Muscle of arm (tissue), 1 donor: ENCODE measurements at regions not wholly inside any gene's neighbourhood (a gene's known extent, or its start where the extent isn't known, plus 50 kb on each side); places are given as distances from the start of the nearest gene placed in this dataset.
A peak's percentile ranks its signal among the peaks of the same experiment; 100 is the strongest.

ENCODE experiments used
- DNase-seq: peaks from one replicate; pipeline ENCODE4 v3.0.0-alpha.2; 2013

DNA sequence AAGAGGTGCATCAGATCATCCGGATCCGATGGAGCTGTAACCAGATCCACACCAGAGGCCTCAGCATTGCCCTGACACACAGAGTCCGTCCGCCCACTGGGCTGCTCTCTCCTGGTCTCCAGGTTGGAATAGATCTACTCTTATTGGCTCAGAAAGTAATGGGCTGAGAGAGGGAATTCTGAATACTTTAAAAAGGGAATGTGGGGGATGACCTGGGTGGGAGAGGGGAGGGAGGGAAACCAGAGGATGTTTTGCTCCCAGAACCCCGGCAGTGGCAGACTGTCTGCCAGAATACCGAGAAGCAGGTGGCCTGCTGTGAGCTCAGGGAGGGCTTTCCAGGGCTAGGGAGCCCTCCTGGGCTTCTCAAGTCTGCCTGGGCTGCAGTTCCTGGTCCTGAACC is 126.5 kb downstream of the ENGASE start:
- no peak for DNase-seq

DNA sequence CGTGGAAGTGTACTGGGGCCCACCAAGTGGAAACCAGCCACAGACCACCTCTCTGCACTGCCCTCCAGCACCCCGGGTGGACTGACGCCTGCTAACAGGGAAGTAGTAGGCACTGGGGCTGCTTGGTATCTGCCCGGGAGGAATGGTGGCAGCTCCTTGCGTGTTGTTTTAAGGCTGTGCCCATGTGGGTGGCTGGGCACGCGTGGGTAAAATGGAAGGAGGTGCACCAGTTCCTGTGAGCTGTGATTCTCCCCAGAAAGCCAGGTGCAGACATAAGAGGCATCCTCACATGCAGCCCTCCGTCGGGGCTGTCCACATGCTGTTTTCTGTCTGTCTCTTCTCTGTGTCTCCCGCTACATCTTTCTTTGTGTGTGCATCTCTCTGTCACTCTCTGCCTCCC is 122.3 kb downstream of the ENGASE start:
- no peak for DNase-seq

DNA sequence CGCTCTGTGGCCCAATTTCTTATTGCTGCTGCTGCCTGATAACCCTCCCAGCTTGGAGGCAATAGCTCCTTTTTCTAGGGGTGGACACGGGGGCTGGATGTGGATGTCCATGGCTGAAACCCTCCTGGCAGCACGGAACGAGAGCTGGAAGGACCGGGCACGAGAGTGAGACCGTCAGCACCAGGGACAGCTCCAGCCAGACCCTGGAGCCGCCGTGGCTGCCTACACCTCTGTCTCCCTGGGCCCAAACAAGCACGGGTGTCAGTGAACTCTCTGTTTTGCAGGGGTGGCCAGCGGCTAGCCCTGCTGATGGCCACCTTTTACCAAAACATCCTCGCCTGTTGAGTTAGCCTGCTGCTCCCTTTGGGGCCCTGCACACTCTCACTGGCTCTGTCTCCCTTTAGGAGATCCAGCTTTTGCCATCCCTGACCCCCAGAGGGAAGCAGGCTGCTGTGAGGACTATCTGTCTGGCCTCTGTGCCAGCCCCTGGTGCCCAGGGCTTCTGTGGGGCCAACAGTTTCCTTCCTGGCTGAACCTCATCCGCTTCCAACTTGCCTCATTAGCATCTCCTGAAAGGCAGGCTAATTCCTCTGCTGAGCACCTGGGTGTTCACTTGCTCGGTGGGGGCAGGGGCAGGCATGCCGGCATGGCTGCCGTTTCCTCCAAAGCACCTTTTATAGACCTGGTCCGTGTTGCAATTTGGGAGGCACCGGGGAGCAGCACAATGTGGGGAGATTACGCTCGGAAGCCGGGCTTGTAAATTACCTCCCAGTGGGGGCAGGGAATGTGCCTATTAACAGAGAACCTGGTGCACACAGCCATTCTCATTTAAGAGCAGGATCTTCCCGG is 118.1 kb downstream of the ENGASE start:
- DNase-seq, result peak; percentile 59

DNA sequence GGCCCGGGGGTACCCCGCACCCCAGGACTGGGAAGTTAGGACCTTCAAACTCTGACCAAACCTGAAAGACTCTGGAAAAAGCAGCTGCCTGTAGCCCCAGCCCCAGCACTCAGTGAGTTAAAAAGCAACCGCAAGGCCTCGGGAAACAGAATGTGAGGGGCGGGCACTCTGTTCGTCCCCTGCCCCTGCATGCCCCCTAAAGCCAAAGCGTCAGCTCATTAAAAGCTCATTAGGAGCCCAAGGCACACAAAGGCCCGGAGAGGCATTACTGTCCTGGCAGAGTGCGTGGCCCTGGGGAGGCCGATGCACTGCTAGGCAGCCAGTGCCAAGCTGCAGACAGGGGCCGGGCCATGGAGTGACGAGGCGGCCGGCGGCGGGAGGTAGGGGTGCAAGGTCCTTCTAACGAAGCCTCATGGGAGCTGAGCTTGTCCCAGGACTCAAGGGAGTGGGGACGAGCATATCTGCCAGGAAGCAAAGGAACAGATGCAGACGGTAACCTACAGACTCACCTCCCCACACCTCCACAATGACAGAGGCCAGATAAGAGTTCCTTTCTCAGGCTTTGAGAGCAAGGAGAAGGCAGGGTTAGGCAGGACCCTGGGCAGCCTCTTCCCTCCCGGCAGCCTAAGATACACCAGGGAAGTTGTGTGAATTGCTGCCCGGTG is 116.8 kb downstream of the ENGASE start:
- no peak for DNase-seq

DNA sequence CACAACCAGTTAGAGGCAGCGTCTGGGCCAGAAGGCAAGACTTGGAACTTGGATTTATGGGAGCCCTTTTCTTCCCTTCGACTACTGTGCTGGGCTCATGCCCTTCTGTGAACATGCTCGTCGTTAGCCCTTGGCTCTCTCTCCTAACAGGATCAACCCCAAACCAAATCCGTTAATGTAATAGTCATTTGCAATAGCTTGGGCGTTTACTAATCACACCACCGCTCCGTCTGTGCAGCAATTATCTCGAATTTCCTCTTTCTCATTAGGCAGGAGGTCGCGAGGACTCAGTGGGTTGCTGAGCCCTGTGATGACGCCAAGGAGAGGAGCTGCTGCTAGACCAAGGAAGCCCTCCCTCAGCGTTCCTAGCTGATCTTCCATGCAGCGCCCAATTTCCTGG is 114.7 kb downstream of the ENGASE start:
- DNase-seq, result no peak

DNA sequence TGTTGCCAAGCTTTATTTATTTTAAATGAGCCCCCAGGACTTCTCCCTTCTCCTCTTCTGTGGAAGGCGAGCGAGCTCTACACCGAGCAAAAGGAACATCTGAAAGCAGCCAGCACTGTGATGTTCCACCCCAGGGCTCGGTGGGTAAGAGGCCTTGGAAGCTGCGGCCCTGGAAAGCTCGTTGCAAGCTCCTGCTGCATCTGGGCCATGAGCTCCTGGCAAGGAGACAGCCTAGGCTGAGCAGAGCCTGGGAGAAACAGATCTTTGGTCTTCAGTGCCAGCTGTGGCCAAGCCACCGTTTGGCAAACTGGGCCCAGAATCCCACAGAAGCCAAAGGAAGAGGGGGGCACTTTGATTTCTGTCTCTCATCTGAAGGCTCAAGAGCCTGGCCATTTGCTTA is 114.1 kb downstream of the ENGASE start:
- DNase-seq, result no peak

DNA sequence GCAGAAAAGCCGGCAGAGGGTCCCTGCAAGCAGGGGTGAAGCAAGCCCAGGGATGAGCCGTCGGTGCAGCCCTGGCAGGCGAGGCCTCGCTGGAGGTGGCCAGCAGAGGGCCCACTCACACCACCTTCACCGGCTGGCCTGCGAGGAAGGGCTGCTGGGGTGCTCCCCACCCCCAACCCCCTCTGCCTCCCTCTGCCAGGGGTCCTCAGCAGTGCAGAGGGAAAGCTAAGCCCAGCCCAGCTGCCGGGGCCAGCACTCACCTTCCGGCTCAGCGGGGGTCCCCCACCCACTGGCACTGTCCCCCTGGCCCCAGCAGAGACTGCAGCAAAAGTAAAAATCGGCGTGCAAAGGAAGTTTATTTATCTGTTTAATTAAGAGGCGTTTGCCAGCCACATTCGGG is 113.4 kb downstream of the ENGASE start:
- DNase-seq, result no peak

DNA sequence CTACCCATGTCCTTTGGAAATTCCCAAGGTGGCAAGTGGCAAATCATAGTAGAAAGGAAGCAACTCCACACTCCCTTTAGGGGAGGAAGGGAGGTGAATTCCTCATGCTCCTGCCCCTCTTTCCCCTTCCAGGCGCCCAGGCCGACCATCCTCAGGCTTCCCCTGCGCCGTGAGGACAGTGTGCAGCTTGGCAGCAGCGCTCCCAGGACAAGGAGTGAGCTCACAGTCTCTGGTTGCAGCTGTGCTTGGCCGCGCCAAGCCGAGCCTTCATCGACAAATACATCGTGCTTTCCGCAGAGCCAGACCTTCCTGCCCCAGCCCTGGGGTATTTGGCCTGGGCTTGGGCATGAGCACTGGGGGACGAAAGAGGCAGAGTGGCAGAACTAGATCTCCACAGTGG is 112.6 kb downstream of the ENGASE start:
- no peak for DNase-seq

DNA sequence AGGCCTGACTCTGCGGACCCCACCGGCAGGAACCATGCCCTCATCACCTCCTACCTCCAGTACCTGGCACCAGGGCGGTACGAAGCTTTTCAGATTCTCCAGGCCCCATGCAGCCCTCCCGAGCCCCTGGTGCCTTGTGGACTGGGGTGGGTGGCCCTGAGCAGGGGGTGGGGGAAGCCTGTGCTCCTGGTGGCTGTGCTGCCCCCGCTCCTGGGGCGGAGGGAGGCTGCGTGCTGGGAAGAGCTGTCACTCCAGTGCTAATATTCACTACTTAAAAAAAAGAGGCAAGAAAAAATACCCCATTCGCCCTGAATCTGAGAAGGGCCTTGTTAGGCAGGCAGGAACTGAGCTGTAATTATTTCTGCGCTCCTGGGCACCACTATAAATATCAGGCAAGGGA is 111.8 kb downstream of the ENGASE start:
- no peak for DNase-seq

DNA sequence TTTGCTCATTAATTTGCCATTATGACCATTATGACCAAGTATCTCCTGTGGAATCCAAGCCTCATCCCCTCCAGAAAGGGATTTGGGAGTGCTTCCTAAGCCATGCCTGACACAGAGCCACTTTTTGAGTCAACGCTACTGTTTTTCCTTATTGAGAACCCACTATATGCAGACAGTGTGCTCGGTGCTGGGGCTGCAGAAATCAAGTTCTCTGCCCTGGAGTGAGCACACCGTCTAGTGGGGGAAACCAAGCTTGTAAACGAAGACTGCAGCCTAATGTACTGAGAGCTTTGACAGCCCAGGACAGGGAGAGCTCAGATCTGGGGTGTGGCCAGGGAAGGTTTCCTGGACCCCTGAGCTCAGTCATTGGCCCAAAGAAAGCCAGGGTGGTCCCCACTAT is 111.0 kb downstream of the ENGASE start:
- DNase-seq, result no peak

DNA sequence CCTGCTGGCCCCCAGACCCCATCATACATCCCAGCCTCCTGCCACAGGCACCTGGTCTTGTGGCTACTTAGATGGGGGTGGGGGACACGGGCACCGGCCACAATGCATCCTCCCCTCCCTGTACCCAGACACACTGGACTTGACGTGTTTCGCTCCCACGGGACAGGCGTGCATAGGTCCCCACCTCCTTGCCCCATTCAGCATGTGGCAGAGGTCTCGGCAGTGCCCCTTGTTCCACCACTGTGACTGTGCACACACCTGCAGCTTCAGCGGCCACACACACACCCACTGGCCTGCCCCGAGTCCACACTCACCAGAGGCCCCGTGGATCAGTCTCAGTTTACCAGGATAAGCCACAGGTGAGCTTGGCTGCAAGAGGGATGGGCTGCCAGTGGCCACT is 109.6 kb downstream of the ENGASE start:
- no peak for DNase-seq

DNA sequence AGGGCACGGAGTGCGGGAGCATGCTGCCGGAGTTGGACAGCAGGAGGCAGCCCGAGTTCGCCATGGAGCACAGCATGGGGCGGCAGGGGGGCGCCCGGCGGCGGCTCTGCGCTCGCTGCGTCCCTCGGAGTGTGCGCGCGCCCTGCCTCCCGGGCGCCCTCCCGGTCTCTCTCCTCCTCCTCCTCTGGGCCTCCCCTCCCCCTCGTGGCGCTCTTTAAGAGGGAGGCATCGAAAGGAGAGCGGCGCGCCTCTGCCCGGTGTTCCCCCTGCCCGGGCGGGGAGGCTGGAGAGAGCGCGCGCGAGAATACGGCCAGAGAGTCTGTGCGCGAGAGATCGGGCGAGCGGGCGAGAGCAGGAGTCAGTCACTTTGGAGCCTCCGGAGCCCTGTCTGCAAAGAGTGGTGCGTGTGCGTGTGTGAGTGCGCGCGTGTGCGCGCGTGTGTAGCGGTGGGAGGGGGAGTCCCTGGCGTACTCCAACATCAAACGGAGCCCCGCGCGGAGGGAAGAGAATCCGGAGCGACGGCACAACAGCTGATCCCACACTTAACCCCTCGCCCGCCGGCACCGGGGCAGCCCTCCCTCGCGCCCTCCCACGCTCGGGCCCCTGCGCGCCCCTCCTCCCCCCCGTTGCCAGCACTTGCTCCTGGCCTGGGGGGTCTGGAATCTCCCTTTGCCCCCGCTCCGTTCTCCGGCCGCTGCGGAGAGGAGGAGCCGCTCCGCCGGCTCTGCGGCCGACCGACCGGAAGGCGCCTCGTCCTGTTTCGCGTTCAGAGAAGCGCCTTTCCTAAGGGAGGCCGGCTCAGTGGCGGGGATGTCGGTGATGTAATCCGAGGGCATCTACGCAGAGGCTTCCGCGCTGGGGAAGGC is 108.9 kb downstream of the ENGASE start:
- DNase-seq, result no peak

DNA sequence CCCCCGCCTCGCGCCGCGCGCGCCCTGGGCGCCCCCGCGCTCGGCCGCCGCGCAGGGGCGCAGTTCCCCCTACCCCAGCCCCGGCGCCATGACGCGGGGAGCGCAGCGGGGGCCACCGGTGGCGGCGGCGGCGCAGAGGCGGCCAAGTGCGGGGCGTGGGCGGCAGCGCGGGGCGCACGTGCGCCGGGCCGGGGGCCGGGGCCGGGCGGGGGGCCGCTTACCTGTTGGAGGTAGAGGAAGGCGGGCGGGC is 108.3 kb downstream of the ENGASE start:
- DNase-seq, result no peak

DNA sequence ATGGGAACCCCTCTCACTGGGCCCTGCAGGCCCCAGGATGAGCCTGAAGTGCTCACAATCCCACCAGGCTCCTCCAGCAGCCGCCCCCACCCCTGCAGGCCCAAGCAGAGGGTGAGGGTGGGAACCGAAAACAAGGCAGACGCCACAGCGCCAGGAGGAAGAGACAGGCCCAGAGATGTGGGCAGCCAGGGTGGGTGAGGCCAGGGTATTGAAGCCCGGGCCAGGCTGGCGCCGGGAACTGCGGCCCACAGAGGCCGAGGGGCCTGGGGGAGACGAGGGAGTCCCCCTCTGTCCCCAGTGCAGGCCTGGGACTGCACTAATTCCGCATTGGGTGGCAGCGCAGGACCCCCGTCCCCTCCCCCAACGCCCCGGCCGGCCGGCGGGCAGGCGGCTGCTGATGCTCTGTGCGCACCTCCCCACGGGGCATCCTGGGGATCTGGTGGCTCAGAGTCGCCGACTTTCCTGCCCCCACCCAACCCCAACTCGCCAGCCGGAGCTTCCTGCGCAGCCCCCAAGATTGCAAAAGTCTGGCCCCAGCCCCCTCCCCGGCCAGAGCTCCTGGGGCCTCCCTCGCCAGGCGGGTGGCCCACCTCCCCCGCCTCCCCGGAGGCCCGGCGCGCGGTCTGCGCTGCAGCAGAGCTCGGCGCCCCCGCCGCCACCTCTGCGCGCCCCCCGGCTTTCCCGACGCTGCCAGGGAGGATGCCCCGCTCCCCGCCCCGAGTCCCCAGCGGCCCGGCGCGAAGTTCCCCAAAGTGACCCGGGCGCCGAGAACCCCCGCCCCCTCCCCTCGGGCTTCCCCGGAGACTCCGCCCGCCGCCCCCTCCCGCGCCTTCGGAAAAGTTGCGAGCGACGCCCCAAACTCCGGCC is 107.8 kb downstream of the ENGASE start:
- no peak for DNase-seq

DNA sequence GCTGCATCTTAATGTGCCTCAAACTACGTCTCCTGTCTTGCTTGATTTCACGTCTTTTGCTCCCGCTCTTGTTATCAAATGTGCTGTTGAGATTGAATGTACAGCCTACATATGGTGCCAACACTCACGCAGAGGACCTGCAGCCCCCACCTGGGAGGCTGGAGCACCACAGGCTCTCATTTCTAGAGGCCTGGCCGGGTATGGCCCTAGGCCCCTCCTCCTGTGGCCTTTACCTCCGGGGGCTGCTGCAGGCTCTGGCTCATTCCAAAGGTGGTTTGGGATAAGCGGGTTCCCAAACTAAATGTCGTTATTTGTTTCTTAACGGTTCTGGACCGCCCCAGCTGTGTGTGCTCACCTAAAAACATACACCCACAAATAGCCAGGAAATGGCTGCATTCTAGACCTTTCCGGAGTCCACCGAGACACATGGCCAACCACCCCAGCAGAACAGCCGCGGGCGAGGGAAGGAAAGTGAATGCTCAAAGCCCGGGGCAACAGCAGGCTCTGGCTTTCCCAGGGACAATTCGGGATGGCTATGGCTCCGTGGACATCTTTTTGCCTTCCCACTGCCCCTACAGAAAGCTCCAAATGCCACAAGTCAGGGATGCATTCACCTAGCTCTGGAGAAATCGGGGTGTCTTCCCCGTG is 105.9 kb downstream of the ENGASE start:
- DNase-seq, result no peak

DNA sequence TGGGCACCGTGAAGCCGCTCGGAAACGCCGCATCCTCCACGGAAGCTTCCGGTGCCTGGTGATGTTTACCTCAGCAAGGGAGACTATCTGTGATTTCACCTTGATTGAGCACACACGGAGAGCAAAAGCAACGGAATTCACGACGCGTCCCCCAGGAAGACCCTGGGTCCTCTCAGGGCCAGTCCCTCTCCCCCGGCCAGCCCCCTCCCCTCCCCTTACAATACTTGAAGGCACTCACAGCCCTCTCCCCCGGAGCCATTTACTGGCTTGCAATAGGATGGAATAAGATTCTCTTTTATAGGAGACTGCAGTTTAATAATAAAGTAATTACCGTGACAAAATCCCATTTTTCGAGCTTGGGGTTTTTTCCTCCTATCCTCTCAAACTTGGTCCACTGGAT is 104.7 kb downstream of the ENGASE start:
- DNase-seq, result no peak

DNA sequence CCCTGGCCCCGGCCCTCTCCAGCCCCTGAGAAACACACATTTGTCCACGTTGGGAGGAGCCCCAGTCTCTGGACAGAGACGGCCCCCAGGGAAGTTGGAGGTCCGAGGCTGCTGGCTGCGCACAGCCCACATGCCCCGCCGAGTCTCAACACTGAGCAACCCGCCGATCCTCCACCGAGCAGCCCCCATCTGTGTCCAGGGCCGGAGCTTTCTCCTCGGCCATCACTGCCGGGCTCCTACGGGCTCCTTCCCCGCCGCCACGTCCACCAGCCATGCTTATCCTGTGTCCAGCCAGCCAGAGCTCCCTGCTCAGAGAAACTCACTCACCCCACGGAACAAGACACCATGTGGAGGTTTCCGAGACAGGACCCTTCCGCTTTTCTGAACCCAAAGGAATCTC is 103.3 kb downstream of the ENGASE start:
- no peak for DNase-seq

DNA sequence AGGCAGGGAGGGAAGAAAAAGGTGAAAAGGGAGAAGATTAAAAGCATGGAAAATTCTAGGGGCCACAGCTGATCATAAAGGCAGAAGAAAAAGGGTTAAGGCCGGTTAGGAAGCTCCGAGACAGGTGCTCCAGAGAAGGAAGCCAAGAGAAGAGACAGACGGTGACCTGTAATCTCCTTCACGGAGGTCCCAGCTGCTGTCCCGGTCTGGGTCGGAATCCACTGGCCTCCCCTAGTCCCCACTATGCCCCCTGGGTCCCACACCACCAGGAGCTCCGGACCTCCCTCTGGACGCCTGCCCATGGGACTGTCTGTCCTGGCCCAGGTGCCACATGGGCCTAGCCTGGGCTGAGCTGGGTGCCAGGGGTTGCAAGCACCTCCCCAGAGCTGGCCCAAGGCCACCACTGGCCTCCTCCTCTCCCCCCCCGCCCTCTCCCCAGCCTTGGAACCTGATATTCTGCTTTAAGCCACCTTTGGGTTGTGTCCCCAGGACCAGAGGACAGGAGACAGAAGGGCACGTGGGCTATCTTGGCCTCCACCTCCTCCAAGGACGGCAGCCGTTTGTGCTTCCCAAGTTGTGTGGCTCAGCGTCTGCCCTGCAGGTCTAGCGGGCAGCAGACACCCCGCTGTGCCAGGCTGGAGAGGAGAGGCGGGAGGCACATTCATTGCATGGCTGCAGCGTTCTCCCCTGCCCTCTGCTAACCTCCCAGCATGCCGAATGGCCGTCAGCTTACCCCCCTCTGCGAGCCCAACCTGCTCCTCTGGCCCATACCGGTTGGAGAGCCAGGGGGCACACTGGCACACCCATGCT is 102.4 kb downstream of the ENGASE start:
- no peak for DNase-seq

DNA sequence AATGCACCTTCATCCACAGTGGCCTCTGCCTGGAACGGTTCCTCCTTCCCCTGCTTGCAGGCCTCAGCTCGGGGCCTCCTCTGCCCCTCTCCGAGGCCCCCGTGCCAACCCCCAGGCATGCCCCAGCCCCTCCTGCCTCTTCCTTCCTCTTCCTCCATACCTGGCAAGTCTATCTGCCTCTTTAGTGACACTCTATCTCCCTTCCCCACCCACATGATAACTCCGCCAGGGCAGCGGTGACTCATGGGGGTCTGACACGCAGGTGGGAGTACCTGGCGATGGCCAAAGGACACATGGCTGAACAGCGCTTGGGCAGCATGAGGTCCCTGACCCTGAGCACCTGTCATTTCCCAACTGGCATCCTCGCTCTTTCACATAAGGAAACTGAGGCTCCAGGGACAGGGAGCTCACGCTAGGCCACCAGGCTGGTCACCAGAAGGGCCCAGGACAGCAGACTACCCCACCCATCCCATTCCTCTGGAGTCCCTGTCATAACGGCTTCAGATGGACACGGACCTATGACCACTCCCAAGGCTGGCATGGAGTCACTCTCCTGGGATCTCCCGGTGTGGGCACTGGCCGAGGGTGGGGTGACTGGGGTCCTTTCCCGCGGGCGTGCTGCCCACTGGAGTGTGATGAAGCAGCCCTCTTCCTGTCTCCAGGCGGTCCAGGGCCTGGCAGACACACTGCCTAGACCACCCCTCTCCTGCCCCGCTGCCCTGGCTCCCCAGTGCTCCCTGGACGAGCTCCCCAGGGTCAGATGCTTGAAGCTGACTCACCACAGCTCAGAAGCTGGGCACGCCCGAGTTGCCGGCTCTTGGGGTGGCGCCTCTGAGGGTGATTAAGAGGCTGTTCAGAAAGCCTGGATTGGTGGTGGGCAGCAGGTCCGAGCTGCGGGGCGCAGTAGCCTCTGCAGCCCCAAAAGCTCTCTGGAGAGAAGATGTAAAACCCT is 100.6 kb downstream of the ENGASE start:
- DNase-seq, result no peak
